Upper lobe of left lung (tissue), 6 donors: ENCODE measurements at regions not wholly inside any gene's neighbourhood (a gene's known extent, or its start where the extent isn't known, plus 50 kb on each side); places are given as distances from the start of the nearest gene placed in this dataset.

Experiments used
- ATAC-seq, 2 donors: fragments of 200-7000 bp; cut with Tn5 transposase; one replicate each; pipeline ENCODE4 v1.9.1; 2022; ENCODE audit warnings: mild to moderate bottlenecking in 2 of 2, moderate library complexity in 2 of 2; ENCODE audit not compliant: low FRiP score in 2 of 2
- DNase-seq, 2 donors: peaks; one replicate each; pipeline ENCODE4 v3.0.0-alpha.2; 2019 to 2020
- H3K27ac ChIP-seq, 4 donors: fragments of 200-600 bp; sonication (generic); one replicate each; pipeline ENCODE4 v1.5.1; 2016 to 2019
- H3K27me3 ChIP-seq, 4 donors: fragments of 200-600 bp; sonication (generic); one replicate each; pipeline ENCODE4 v1.5.1; 2017 to 2019
- H3K36me3 ChIP-seq, 4 donors: fragments of 200-600 bp; sonication (generic); one replicate each; pipeline ENCODE4 v1.5.1; 2016 to 2019
- H3K4me1 ChIP-seq, 4 donors: fragments of 200-600 bp; sonication (generic); one replicate each; pipeline ENCODE4 v1.5.1; 2018 to 2019
- H3K4me3 ChIP-seq, 4 donors: fragments of 200-600 bp; sonication (generic); one replicate each; pipeline ENCODE4 v1.5.1; 2017 to 2019; ENCODE audit warnings: mild to moderate bottlenecking in 2 of 4, moderate library complexity in 1 of 4
- H3K9me3 ChIP-seq, 4 donors: fragments of 200-600 bp; sonication (generic); one replicate each; pipeline ENCODE4 v1.5.1; 2018 to 2019
- CTCF ChIP-seq, 6 experiments: fragments of 450-650 bp in 4 of 6; fragments of 200-600 bp in 2 of 6; sonication (generic) in 2 of 6; IDR thresholded peaks; one replicate each; pipeline ENCODE4 v1.5.1; 2016 to 2019; ENCODE audit warnings: antibody characterized with exemption in 6 of 6
- EP300 ChIP-seq, 4 donors: sonication (generic); formaldehyde crosslinking; IDR thresholded peaks; one replicate each; pipeline ENCODE4 v1.5.1; 2017; ENCODE audit warnings: antibody characterized with exemption in 4 of 4, control low read depth in 2 of 4
- POLR2A ChIP-seq, 4 donors: fragments of 450-650 bp; IDR thresholded peaks; one replicate each; pipeline ENCODE4 v1.5.1; 2016 to 2017; ENCODE audit warnings: antibody characterized with exemption in 4 of 4, mild to moderate bottlenecking in 2 of 4
- POLR2AphosphoS5 ChIP-seq, 2 donors: sonication (generic); formaldehyde crosslinking; IDR thresholded peaks; one replicate each; pipeline ENCODE4 v1.5.1; 2017; ENCODE audit warnings: antibody characterized with exemption in 2 of 2
- WGBS, 2 donors: methylation state at CpG; one replicate each; pipeline ENCODE4 v1.1.5; 2017 to 2018; 5-methylcytosine and 5-hydroxymethylcytosine counted together
- donor health status: DM: no; HTN: no; CAD: no; lungs with moderate emphysema.
- donor health status: DM: no; HTN: yes; CAD: no; lungs with severe emphysema.

DNA sequence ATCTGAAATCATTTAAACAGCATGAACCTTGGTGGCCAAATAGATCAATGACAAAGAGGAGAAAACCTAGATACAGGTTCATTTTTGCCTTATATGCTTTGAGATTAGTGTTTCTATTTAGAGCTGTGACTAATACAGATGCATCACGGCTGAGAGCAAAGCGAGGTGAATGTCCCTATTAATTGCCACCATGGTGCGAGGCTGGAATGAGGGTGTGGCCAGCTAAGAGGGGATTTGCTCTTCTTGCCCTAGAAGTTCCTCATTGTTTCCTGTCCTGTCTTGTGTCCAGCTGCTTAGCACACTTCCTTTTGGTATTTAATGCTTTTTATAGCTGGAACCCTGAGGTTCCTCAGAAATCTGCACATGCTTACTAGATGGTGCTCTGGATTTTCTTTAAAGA is 339.1 kb upstream of the RGMA start:
- 41 to 44% methylated on average over 3 of the region's 3 CpGs for WGBS, 2 donors
- TF ChIP-seq EP300 (IDR thresholded peaks at IDR 0.05) = no peak
- TF ChIP-seq POLR2A (IDR thresholded peaks at IDR 0.05) = no peak
- TF ChIP-seq POLR2AphosphoS5 (IDR thresholded peaks at IDR 0.05) = no peak
- TF ChIP-seq CTCF (IDR thresholded peaks at IDR 0.05) = no peak
- Histone ChIP-seq H3K4me1 (no peaks in the 10 kb centered on the region), H3K9me3 (no peaks in the 10 kb centered on the region), H3K36me3 (no peaks in the 10 kb centered on the region), H3K4me3 (no peak overlapping the region), H3K27me3 (no peaks in the 10 kb centered on the region), H3K27ac (no peak overlapping the region)
- ATAC-seq (peak in 1 of 2 donors; percentile 51), DNase-seq (no peak)

- DNase-seq = peak in 1 of 2 donors; percentile 33
- no peaks in the 10 kb centered on the region for H3K27me3 ChIP-seq
- TF ChIP-seq EP300 (IDR thresholded peaks at IDR 0.05) = no peak
- no peak for TF ChIP-seq POLR2AphosphoS5 (IDR thresholded peaks at IDR 0.05)
- TF ChIP-seq CTCF (IDR thresholded peaks at IDR 0.05) = no peak
- no peak for TF ChIP-seq POLR2A (IDR thresholded peaks at IDR 0.05)
- H3K4me1 ChIP-seq = no peaks in the 10 kb centered on the region
- H3K9me3 ChIP-seq = no peaks in the 10 kb centered on the region
- H3K27ac ChIP-seq = no peak overlapping the region
- H3K36me3 ChIP-seq = no peaks in the 10 kb centered on the region
- H3K4me3 ChIP-seq = no peak overlapping the region
- ATAC-seq = no peak
- WGBS, 2 donors = 77 to 94% methylated on average over 8 to 9 of the region's 9 CpGs
These were observed 335.1 kb upstream of the RGMA start for GRCh38 chr15:93424131-93424530.

- H3K27ac ChIP-seq = no peak overlapping the region
- DNase-seq (no peak), ATAC-seq (no peak)
- H3K4me3 ChIP-seq = no peak overlapping the region
- H3K4me1 ChIP-seq = no peaks in the 10 kb centered on the region
- 87 to 89% methylated on average over 5 of the region's 5 CpGs for WGBS, 2 donors
- H3K27me3 ChIP-seq = no peaks in the 10 kb centered on the region
- H3K9me3 ChIP-seq = no peaks in the 10 kb centered on the region
- H3K36me3 ChIP-seq = no peaks in the 10 kb centered on the region
- TF ChIP-seq POLR2AphosphoS5 (IDR thresholded peaks at IDR 0.05) (no peak), CTCF (IDR thresholded peaks at IDR 0.05) (no peak), EP300 (IDR thresholded peaks at IDR 0.05) (no peak), POLR2A (IDR thresholded peaks at IDR 0.05) (no peak)
These were observed 333.5 kb upstream of the RGMA start for GRCh38 chr15:93422476-93422875.

DNA sequence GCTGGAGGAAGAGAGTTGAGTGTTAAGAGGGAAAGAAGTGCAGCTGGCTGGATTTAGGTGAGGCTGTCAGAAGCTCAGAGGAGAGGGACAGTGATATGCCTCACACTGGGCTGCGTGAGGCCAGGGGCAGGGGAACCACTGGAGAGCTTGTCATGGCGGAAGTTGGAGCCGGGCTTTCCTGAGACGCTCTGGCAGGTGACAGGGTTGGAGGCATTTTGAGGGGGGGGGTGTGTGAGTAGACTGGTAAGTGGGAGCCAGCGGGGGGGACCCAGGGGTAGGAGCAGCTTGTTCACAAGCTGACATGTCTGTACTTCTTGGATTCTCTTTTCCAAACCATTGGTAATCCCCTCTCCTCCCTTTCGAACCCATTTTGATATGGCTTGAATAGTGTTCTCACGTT is 331.5 kb upstream of the RGMA start:
- WGBS, 2 donors = 77 to 85% methylated on average over 7 of the region's 7 CpGs
- Histone ChIP-seq H3K4me1 (no peaks in the 10 kb centered on the region), H3K27ac (no peak overlapping the region), H3K9me3 (no peaks in the 10 kb centered on the region), H3K36me3 (no peaks in the 10 kb centered on the region), H3K27me3 (no peaks in the 10 kb centered on the region), H3K4me3 (no peak overlapping the region)
- no peak for ATAC-seq
- DNase-seq = no peak
- TF ChIP-seq POLR2AphosphoS5 (IDR thresholded peaks at IDR 0.05) = no peak
- no peak for TF ChIP-seq CTCF (IDR thresholded peaks at IDR 0.05)
- no peak for TF ChIP-seq POLR2A (IDR thresholded peaks at IDR 0.05)
- TF ChIP-seq EP300 (IDR thresholded peaks at IDR 0.05) = no peak

- Histone ChIP-seq H3K4me3 (no peak overlapping the region), H3K36me3 (no peaks in the 10 kb centered on the region), H3K27me3 (no peaks in the 10 kb centered on the region), H3K4me1 (no peaks in the 10 kb centered on the region), H3K27ac (no peak overlapping the region), H3K9me3 (no peaks in the 10 kb centered on the region)
- WGBS, 2 donors = 85% methylated on average over 1 of the region's 1 CpG; no CpG with 5 or more reads in 1 of the 2 donors
- DNase-seq (no peak), ATAC-seq (no peak)
- TF ChIP-seq EP300 (IDR thresholded peaks at IDR 0.05) = no peak
- no peak for TF ChIP-seq POLR2A (IDR thresholded peaks at IDR 0.05)
- TF ChIP-seq CTCF (IDR thresholded peaks at IDR 0.05) = no peak
- no peak for TF ChIP-seq POLR2AphosphoS5 (IDR thresholded peaks at IDR 0.05)
These were observed 331.0 kb upstream of the RGMA start for GRCh38 chr15:93420050-93420452.
